ENCODE measurements at regions not wholly inside any gene's neighbourhood (a gene's known extent, or its start where the extent isn't known, plus 50 kb on each side); places are given as distances from the start of the nearest gene placed in this dataset.

- TF ChIP-seq CTCF (IDR thresholded peaks at IDR 0.05; ENCODE audit: low read depth, low read length, poor library complexity, severe bottlenecking) (no peak), EZH2phosphoT487 (IDR thresholded peaks at IDR 0.05; ENCODE audit: borderline replicate concordance, low read length) (no peak)
These were observed 73.2 kb downstream of the ZIC4 start for GRCh38 chr3:147333098-147333497.

All from DOHH2 (cell line).